ENCODE measurements at regions not wholly inside any gene's neighbourhood (a gene's known extent, or its start where the extent isn't known, plus 50 kb on each side); places are given as distances from the start of the nearest gene placed in this dataset.

GRCh38 chr2:198715302-198715835 lies 742.4 kb downstream of the SATB2 start:
- intact Hi-C loops (cut with DNase I; ENCODE audit: low total_unique reads) = no loop called here
- no peak overlapping the region for H3K4me3 ChIP-seq (ENCODE audit: low read depth, poor library complexity, severe bottlenecking)
- no peak for TF ChIP-seq POLR2A (IDR thresholded peaks at IDR 0.05)
- TF ChIP-seq CTCF (IDR thresholded peaks at IDR 0.05) = no peak
- 80 to 87% methylated on average over 3 of the region's 3 CpGs for WGBS, 2 donors
- DNase-seq (ENCODE audit: low spot score in 2 of 2) = no peak

GRCh38 chr2:198712485-198712884 lies 745.3 kb downstream of the SATB2 start:
- 32 to 42% methylated on average over 4 of the region's 4 CpGs for WGBS, 2 donors
- no peak overlapping the region for H3K4me3 ChIP-seq (ENCODE audit: low read depth, poor library complexity, severe bottlenecking)
- no peak for DNase-seq (ENCODE audit: low spot score in 2 of 2)
- intact Hi-C loops (cut with DNase I; ENCODE audit: low total_unique reads) = no loop called here
- TF ChIP-seq CTCF (IDR thresholded peaks at IDR 0.05) (no peak), POLR2A (IDR thresholded peaks at IDR 0.05) (no peak)

DNA sequence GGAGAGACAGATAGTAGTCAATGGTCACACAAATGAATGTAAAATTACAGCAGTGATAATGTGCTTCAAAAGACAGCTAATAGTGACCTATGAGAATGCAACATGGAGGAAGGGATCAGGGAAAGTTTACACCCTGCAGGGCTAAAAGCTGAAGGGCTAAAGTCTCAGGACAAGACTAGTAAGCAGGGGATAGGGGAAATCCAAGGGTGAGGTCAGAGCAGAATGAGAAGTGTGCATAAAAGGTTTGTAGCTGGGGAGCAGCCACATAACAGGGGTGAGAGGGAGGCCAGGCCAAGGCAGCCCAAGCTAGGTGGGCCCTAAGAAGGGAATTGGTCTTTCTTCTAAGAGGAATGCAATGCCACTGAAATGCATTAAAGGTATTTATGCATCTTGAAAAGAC lies 746.3 kb downstream of the SATB2 start:
- no peak for TF ChIP-seq CTCF (IDR thresholded peaks at IDR 0.05)
- TF ChIP-seq POLR2A (IDR thresholded peaks at IDR 0.05) = no peak
- intact Hi-C loops (cut with DNase I; ENCODE audit: low total_unique reads) = no loop called here
- DNase-seq (ENCODE audit: low spot score in 2 of 2) = no peak
- no peak overlapping the region for H3K4me3 ChIP-seq (ENCODE audit: low read depth, poor library complexity, severe bottlenecking)

DNA sequence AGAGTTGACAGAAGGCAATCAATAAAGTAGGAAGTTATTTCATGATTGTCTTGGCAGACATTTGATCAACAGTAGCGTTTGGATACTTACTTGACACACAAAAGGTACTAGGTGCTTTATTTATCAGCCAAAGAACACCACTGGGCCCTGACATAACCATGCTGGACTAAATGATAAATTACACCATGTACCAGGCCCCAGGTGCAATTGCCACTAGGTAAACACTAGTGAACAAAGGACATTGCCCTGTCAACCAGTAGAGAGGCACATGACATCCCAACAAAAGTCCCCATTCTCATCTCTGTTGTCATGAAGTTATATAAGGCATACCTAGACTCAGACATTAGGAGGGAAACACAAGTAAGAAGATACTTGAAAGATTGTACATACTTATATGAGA lies 747.2 kb downstream of the SATB2 start:
- no peak for DNase-seq (ENCODE audit: low spot score in 2 of 2)
- intact Hi-C loops (cut with DNase I; ENCODE audit: low total_unique reads) = no loop called here
- H3K4me3 ChIP-seq (ENCODE audit: low read depth, poor library complexity, severe bottlenecking) = no peak overlapping the region
- no peak for TF ChIP-seq POLR2A (IDR thresholded peaks at IDR 0.05)
- TF ChIP-seq CTCF (IDR thresholded peaks at IDR 0.05) = no peak
- 72 to 86% methylated on average over 1 of the region's 1 CpG for WGBS, 2 donors

GRCh38 chr2:198706476-198707082 lies 751.2 kb downstream of the SATB2 start:
- 61 to 65% methylated on average over 1 of the region's 1 CpG for WGBS, 2 donors
- TF ChIP-seq POLR2A (IDR thresholded peaks at IDR 0.05) (no peak), CTCF (IDR thresholded peaks at IDR 0.05) (no peak)
- DNase-seq (ENCODE audit: low spot score in 2 of 2) = no peak
- H3K4me3 ChIP-seq (ENCODE audit: low read depth, poor library complexity, severe bottlenecking) = no peak overlapping the region
- intact Hi-C loops (cut with DNase I; ENCODE audit: low total_unique reads) = no loop called here

DNA sequence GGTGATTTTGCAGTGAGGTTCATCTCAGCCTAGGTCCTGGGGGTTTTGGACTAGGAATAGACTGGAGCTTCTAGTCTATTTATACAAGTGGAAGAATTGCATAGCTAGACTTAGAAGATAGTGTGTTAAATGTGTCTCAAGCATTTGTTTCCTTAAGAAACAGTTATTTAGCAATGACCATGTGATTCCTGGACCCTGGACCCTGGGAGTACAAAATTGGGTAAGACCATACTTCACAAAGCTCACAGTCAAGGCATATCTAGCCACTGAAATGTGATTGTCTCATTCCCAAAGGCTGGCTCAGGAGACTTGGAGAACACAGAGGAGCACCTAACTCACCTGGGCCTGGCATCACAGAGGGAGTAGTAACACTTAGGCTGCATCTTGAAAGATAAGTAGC lies 754.5 kb downstream of the SATB2 start:
- no peak overlapping the region for H3K4me3 ChIP-seq (ENCODE audit: low read depth, poor library complexity, severe bottlenecking)
- TF ChIP-seq POLR2A (IDR thresholded peaks at IDR 0.05) (no peak), CTCF (IDR thresholded peaks at IDR 0.05) (no peak)
- intact Hi-C loops (cut with DNase I; ENCODE audit: low total_unique reads) = no loop called here
- DNase-seq (ENCODE audit: low spot score in 2 of 2) = no peak
